ENCODE measurements at regions not wholly inside any gene's neighbourhood (a gene's known extent, or its start where the extent isn't known, plus 50 kb on each side); places are given as distances from the start of the nearest gene placed in this dataset.
"Not testable (repeated sequence)": the region's sequence is repeated elsewhere in the genome, so short reads cannot be mapped to it uniquely, and the experiment has no call there.

GRCh38 chr7:119733127-119733879 is 539.7 kb upstream of the KCND2 start:
- Mint-ChIP-seq H3K4me3 (ENCODE audit: low read depth) (no peak overlapping the region), H3K27me3 (ENCODE audit: low read depth) (no peaks in the 10 kb centered on the region), H3K27ac (no peak overlapping the region), H3K4me1 (ENCODE audit: low read depth) (no peaks in the 10 kb centered on the region), H3K36me3 (ENCODE audit: low read depth) (no peaks in the 10 kb centered on the region), H3K9me3 (peaks cover 8% of the 10 kb centered on the region)
- no peak for DNase-seq (ENCODE audit: low spot score)
- intact Hi-C loops (cut with micrococcal nuclease) = no loop called here

GRCh38 chr7:119737390-119737789 is 535.6 kb upstream of the KCND2 start:
- Mint-ChIP-seq H3K4me3 (ENCODE audit: low read depth) (no peak overlapping the region), H3K27me3 (ENCODE audit: low read depth) (no peaks in the 10 kb centered on the region), H3K9me3 (peaks cover 5% of the 10 kb centered on the region), H3K27ac (no peak overlapping the region), H3K36me3 (ENCODE audit: low read depth) (no peaks in the 10 kb centered on the region), H3K4me1 (ENCODE audit: low read depth) (no peaks in the 10 kb centered on the region)
- intact Hi-C loops (cut with micrococcal nuclease) = no loop called here
- DNase-seq (ENCODE audit: low spot score) = no peak

GRCh38 chr7:119745280-119745679 is 527.7 kb upstream of the KCND2 start:
- H3K27ac Mint-ChIP-seq; H3K27me3 Mint-ChIP-seq (ENCODE audit: low read depth); H3K4me3 Mint-ChIP-seq (ENCODE audit: low read depth); DNase-seq (ENCODE audit: low spot score); H3K9me3 Mint-ChIP-seq; H3K36me3 Mint-ChIP-seq (ENCODE audit: low read depth); intact Hi-C loops (cut with micrococcal nuclease); H3K4me1 Mint-ChIP-seq (ENCODE audit: low read depth): not testable (repeated sequence)

GRCh38 chr7:119748251-119748860 is 524.6 kb upstream of the KCND2 start:
- H3K4me1 Mint-ChIP-seq (ENCODE audit: low read depth) = no peaks in the 10 kb centered on the region
- no peak overlapping the region for H3K27ac Mint-ChIP-seq
- peaks cover 4% of the 10 kb centered on the region for H3K9me3 Mint-ChIP-seq
- no peaks in the 10 kb centered on the region for H3K27me3 Mint-ChIP-seq (ENCODE audit: low read depth)
- intact Hi-C loops (cut with micrococcal nuclease) = no loop called here
- no peaks in the 10 kb centered on the region for H3K36me3 Mint-ChIP-seq (ENCODE audit: low read depth)
- no peak for DNase-seq (ENCODE audit: low spot score)
- H3K4me3 Mint-ChIP-seq (ENCODE audit: low read depth) = no peak overlapping the region

GRCh38 chr7:119748991-119749390 is 524.0 kb upstream of the KCND2 start:
- intact Hi-C loops (cut with micrococcal nuclease) = no loop called here
- Mint-ChIP-seq H3K4me1 (ENCODE audit: low read depth) (no peaks in the 10 kb centered on the region), H3K27me3 (ENCODE audit: low read depth) (no peaks in the 10 kb centered on the region), H3K4me3 (ENCODE audit: low read depth) (no peak overlapping the region), H3K27ac (no peak overlapping the region), H3K9me3 (peaks cover 4% of the 10 kb centered on the region), H3K36me3 (ENCODE audit: low read depth) (no peaks in the 10 kb centered on the region)
- DNase-seq (ENCODE audit: low spot score) = no peak

- no peaks in the 10 kb centered on the region for H3K36me3 Mint-ChIP-seq (ENCODE audit: low read depth)
- DNase-seq (ENCODE audit: low spot score) = no peak
- intact Hi-C loops (cut with micrococcal nuclease) = no loop called here
- H3K9me3 Mint-ChIP-seq = no peaks in the 10 kb centered on the region
- H3K27me3 Mint-ChIP-seq (ENCODE audit: low read depth) = no peaks in the 10 kb centered on the region
- no peaks in the 10 kb centered on the region for H3K4me1 Mint-ChIP-seq (ENCODE audit: low read depth)
- H3K27ac Mint-ChIP-seq = no peak overlapping the region
- H3K4me3 Mint-ChIP-seq (ENCODE audit: low read depth) = no peak overlapping the region
Observed at GRCh38 chr7:119756687-119757086, 516.3 kb upstream of the KCND2 start.

- H3K4me3 Mint-ChIP-seq (ENCODE audit: low read depth) = no peak overlapping the region
- intact Hi-C loops (cut with micrococcal nuclease) = no loop called here
- H3K9me3 Mint-ChIP-seq = no peaks in the 10 kb centered on the region
- no peaks in the 10 kb centered on the region for H3K4me1 Mint-ChIP-seq (ENCODE audit: low read depth)
- DNase-seq (ENCODE audit: low spot score) = no peak
- no peaks in the 10 kb centered on the region for H3K27me3 Mint-ChIP-seq (ENCODE audit: low read depth)
- no peak overlapping the region for H3K27ac Mint-ChIP-seq
- H3K36me3 Mint-ChIP-seq (ENCODE audit: low read depth) = no peaks in the 10 kb centered on the region
Observed at GRCh38 chr7:119758254-119758653, 514.7 kb upstream of the KCND2 start.

- H3K27ac Mint-ChIP-seq = no peak overlapping the region
- intact Hi-C loops (cut with micrococcal nuclease) = no loop called here
- DNase-seq (ENCODE audit: low spot score) = no peak
- no peak overlapping the region for H3K4me3 Mint-ChIP-seq (ENCODE audit: low read depth)
- H3K27me3 Mint-ChIP-seq (ENCODE audit: low read depth) = no peaks in the 10 kb centered on the region
- H3K4me1 Mint-ChIP-seq (ENCODE audit: low read depth) = no peaks in the 10 kb centered on the region
- H3K36me3 Mint-ChIP-seq (ENCODE audit: low read depth) = no peaks in the 10 kb centered on the region
- no peaks in the 10 kb centered on the region for H3K9me3 Mint-ChIP-seq
Observed at GRCh38 chr7:119761776-119762175, 511.2 kb upstream of the KCND2 start.

GRCh38 chr7:119782286-119782685 is 490.7 kb upstream of the KCND2 start:
- Mint-ChIP-seq H3K9me3 (peaks cover 6% of the 10 kb centered on the region), H3K36me3 (ENCODE audit: low read depth) (no peaks in the 10 kb centered on the region), H3K27me3 (ENCODE audit: low read depth) (no peaks in the 10 kb centered on the region), H3K4me3 (ENCODE audit: low read depth) (no peak overlapping the region), H3K27ac (no peak overlapping the region), H3K4me1 (ENCODE audit: low read depth) (no peaks in the 10 kb centered on the region)
- intact Hi-C loops (cut with micrococcal nuclease) = no loop called here
- DNase-seq (ENCODE audit: low spot score) = no peak

- intact Hi-C loops (cut with micrococcal nuclease) = no loop called here
- peaks cover 6% of the 10 kb centered on the region for H3K9me3 Mint-ChIP-seq
- no peaks in the 10 kb centered on the region for H3K36me3 Mint-ChIP-seq (ENCODE audit: low read depth)
- no peaks in the 10 kb centered on the region for H3K4me1 Mint-ChIP-seq (ENCODE audit: low read depth)
- no peak for DNase-seq (ENCODE audit: low spot score)
- no peak overlapping the region for H3K27ac Mint-ChIP-seq
- no peaks in the 10 kb centered on the region for H3K27me3 Mint-ChIP-seq (ENCODE audit: low read depth)
- H3K4me3 Mint-ChIP-seq (ENCODE audit: low read depth) = no peak overlapping the region
Observed at GRCh38 chr7:119783799-119784198, 489.2 kb upstream of the KCND2 start.

- intact Hi-C loops (cut with micrococcal nuclease) = no loop called here
Observed at GRCh38 chr7:119802147-119802546, 470.8 kb upstream of the KCND2 start.

GRCh38 chr7:119825091-119825655 is 447.8 kb upstream of the KCND2 start:
- no peak for DNase-seq (ENCODE audit: low spot score)
- no peaks in the 10 kb centered on the region for H3K36me3 Mint-ChIP-seq (ENCODE audit: low read depth)
- intact Hi-C loops (cut with micrococcal nuclease) = no loop called here
- H3K4me1 Mint-ChIP-seq (ENCODE audit: low read depth) = no peaks in the 10 kb centered on the region
- H3K9me3 Mint-ChIP-seq = peaks cover 21% of the 10 kb centered on the region
- no peaks in the 10 kb centered on the region for H3K27me3 Mint-ChIP-seq (ENCODE audit: low read depth)
- no peak overlapping the region for H3K4me3 Mint-ChIP-seq (ENCODE audit: low read depth)
- no peak overlapping the region for H3K27ac Mint-ChIP-seq

More at GRCh38 chr7:119802147-119802546, 470.8 kb upstream of the KCND2 start:
- H3K27me3 Mint-ChIP-seq (ENCODE audit: low read depth) = no peaks in the 10 kb centered on the region
- no peak for DNase-seq (ENCODE audit: low spot score)
- no peaks in the 10 kb centered on the region for H3K4me1 Mint-ChIP-seq (ENCODE audit: low read depth)
- H3K9me3 Mint-ChIP-seq = peaks cover 4% of the 10 kb centered on the region
- H3K36me3 Mint-ChIP-seq (ENCODE audit: low read depth) = no peaks in the 10 kb centered on the region
- H3K4me3 Mint-ChIP-seq (ENCODE audit: low read depth) = no peak overlapping the region
- no peak overlapping the region for H3K27ac Mint-ChIP-seq

GRCh38 chr7:119826547-119826946 is 446.4 kb upstream of the KCND2 start:
- no peaks in the 10 kb centered on the region for H3K36me3 Mint-ChIP-seq (ENCODE audit: low read depth)
- intact Hi-C loops (cut with micrococcal nuclease) = no loop called here
- no peak overlapping the region for H3K4me3 Mint-ChIP-seq (ENCODE audit: low read depth)
- no peaks in the 10 kb centered on the region for H3K27me3 Mint-ChIP-seq (ENCODE audit: low read depth)
- H3K27ac Mint-ChIP-seq = no peak overlapping the region
- no peaks in the 10 kb centered on the region for H3K4me1 Mint-ChIP-seq (ENCODE audit: low read depth)
- no peak for DNase-seq (ENCODE audit: low spot score)
- H3K9me3 Mint-ChIP-seq = peaks cover 16% of the 10 kb centered on the region
